ENCODE measurements at regions not wholly inside any gene's neighbourhood (a gene's known extent, or its start where the extent isn't known, plus 50 kb on each side); places are given as distances from the start of the nearest gene placed in this dataset.

- ChIA-PET POLR2A (no interaction called here), CTCF (no interaction called here)
- no peaks in the 10 kb centered on the region for H3K4me1 ChIP-seq (ENCODE audit: control insufficient read depth, extremely low read depth, insufficient read depth, low read length)
- no peak overlapping the region for H3K9ac ChIP-seq (replicated peaks; ENCODE audit: extremely low read depth, insufficient read depth, low read length)
- DNase-seq (ENCODE audit: low read depth, low spot score) (no peak), FAIRE-seq (no peak)
- H4K20me1 ChIP-seq (replicated peaks; ENCODE audit: control insufficient read depth, extremely low read depth, insufficient read depth, low read length): no peaks in the 10 kb centered on the region
- H3K9me1 ChIP-seq (replicated peaks; ENCODE audit: control insufficient read depth, extremely low read depth, insufficient read depth, low read length): no peaks in the 10 kb centered on the region
- no peak overlapping the region for H3K4me2 ChIP-seq (ENCODE audit: insufficient read depth, low read length)
- dilution Hi-C loops (cut with MboI; ENCODE audit: extremely low pct_ligation_motif_present, low sequenced_read_pairs) (no loop called here), intact Hi-C loops (cut with micrococcal nuclease) (no loop called here)
- H3K79me2 ChIP-seq (ENCODE audit: control insufficient read depth, insufficient read depth, low read length): no peaks in the 10 kb centered on the region
- H3K9me3 ChIP-seq (replicated peaks; ENCODE audit: control insufficient read depth, insufficient read depth, low read length): no peaks in the 10 kb centered on the region
- H2AFZ ChIP-seq (ENCODE audit: low read depth, low read length): no peak overlapping the region
- TF ChIP-seq MYC (IDR thresholded peaks at IDR 0.05; ENCODE audit: low read depth, low read length) (no peak), POLR2AphosphoS5 (IDR thresholded peaks at IDR 0.05; ENCODE audit: insufficient read depth, low read depth, low read length) (no peak), FOS (IDR thresholded peaks at IDR 0.05; ENCODE audit: borderline replicate concordance, insufficient read depth, low read length) (no peak), CTCF (IDR thresholded peaks at IDR 0.05; ENCODE audit: extremely low read depth in 1 of 2, insufficient read depth in 1 of 2, low read depth in 1 of 2, low read length in 2 of 2) (no peak), POLR2A (IDR thresholded peaks at IDR 0.05; ENCODE audit: low read depth, low read length) (no peak), EZH2 (IDR thresholded peaks at IDR 0.05; ENCODE audit: borderline replicate concordance, low read depth, low read length, severe bottlenecking) (no peak), JUN (IDR thresholded peaks at IDR 0.05; ENCODE audit: borderline replicate concordance, insufficient read depth, insufficient read length, low read depth) (no peak), GATA2 (IDR thresholded peaks at IDR 0.05; ENCODE audit: insufficient read depth, insufficient read length, low read depth, low read length) (no peak), MAX (IDR thresholded peaks at IDR 0.05; ENCODE audit: insufficient read depth, insufficient read length) (no peak)
- H3K4me3 ChIP-seq (replicated peaks in 1 of 3; ENCODE audit: insufficient read depth in 1 of 3, low read depth in 1 of 3, low read length in 3 of 3): no peak overlapping the region
- no peaks in the 10 kb centered on the region for H3K36me3 ChIP-seq (ENCODE audit: control insufficient read depth in 2 of 2, extremely low read depth in 1 of 2, insufficient read depth in 2 of 2, low read length in 2 of 2)
- BruUV-seq (replicated peaks): no TSS peak
- H3K27me3 ChIP-seq (ENCODE audit: control insufficient read depth in 2 of 2, insufficient read depth in 2 of 2, low read length in 2 of 2): no peaks in the 10 kb centered on the region
- no peak overlapping the region for H3K27ac ChIP-seq (ENCODE audit: insufficient read depth, low read depth, low read length)
Measured at GRCh38 chr9:29648601-29649000, 2075.3 kb upstream of the C9orf72 start.
